ENCODE measurements at regions not wholly inside any gene's neighbourhood (a gene's known extent, or its start where the extent isn't known, plus 50 kb on each side); places are given as distances from the start of the nearest gene placed in this dataset.
"Not testable (repeated sequence)": the region's sequence is repeated elsewhere in the genome, so short reads cannot be mapped to it uniquely, and the experiment has no call there.

- WGBS, 2 donors (ENCODE audit: low coverage in 1 of 2): 6 to 33% methylated on average over 1 of the region's 1 CpG
- Histone ChIP-seq H3K27ac (peak overlapping the region in 1 of 4 donors; percentile 41), H3K4me1 (peaks cover 0 to 19% (median 0%) of the 10 kb centered on the region in 3 donors), H3K36me3 (no peaks in the 10 kb centered on the region), H3K4me3 (no peak overlapping the region), H3K27me3 (no peaks in the 10 kb centered on the region), H3K9me3 (no peaks in the 10 kb centered on the region)
- no peak for ATAC-seq
- TF ChIP-seq POLR2A (IDR thresholded peaks at IDR 0.05): no peak
- TF ChIP-seq EP300 (IDR thresholded peaks at IDR 0.05): no peak
- TF ChIP-seq POLR2AphosphoS5 (IDR thresholded peaks at IDR 0.05): no peak
- TF ChIP-seq CTCF (IDR thresholded peaks at IDR 0.05): no peak
These were observed 153.4 kb upstream of the MME start for GRCh38 chr3:154926721-154927120.

- no peaks in the 10 kb centered on the region for H3K36me3 ChIP-seq
- H3K4me3 ChIP-seq: no peak overlapping the region
- H3K9me3 ChIP-seq: peaks cover 0 to 5% (median 0%) of the 10 kb centered on the region in 3 donors
- no peak overlapping the region for H3K27ac ChIP-seq
- no peak for ATAC-seq
- no peaks in the 10 kb centered on the region for H3K27me3 ChIP-seq
- WGBS, 2 donors (ENCODE audit: low coverage in 1 of 2): 100% methylated on average over 1 of the region's 2 CpGs; no CpG with 5 or more reads in 1 of the 2 donors
- peaks cover 0 to 2% (median 0%) of the 10 kb centered on the region in 3 donors for H3K4me1 ChIP-seq
- no peak for TF ChIP-seq CTCF (IDR thresholded peaks at IDR 0.05)
- no peak for TF ChIP-seq EP300 (IDR thresholded peaks at IDR 0.05)
- no peak for TF ChIP-seq POLR2A (IDR thresholded peaks at IDR 0.05)
- no peak for TF ChIP-seq POLR2AphosphoS5 (IDR thresholded peaks at IDR 0.05)
These were observed 158.8 kb upstream of the MME start for GRCh38 chr3:154921351-154921750.

- Histone ChIP-seq H3K4me3 (no peak overlapping the region), H3K27me3 (no peaks in the 10 kb centered on the region), H3K4me1 (no peaks in the 10 kb centered on the region), H3K36me3 (no peaks in the 10 kb centered on the region), H3K27ac (no peak overlapping the region), H3K9me3 (peaks cover 0 to 11% (median 0%) of the 10 kb centered on the region in 3 donors)
- ATAC-seq: no peak
- WGBS, 2 donors (ENCODE audit: low coverage in 1 of 2): 25 to 60% methylated on average over 1 of the region's 1 CpG
- TF ChIP-seq CTCF (IDR thresholded peaks at IDR 0.05) (no peak), EP300 (IDR thresholded peaks at IDR 0.05) (no peak), POLR2AphosphoS5 (IDR thresholded peaks at IDR 0.05) (no peak), POLR2A (IDR thresholded peaks at IDR 0.05) (no peak)
These were observed 160.9 kb upstream of the MME start for GRCh38 chr3:154919226-154919625.

- Histone ChIP-seq H3K27ac (no peak overlapping the region), H3K4me1 (peaks cover 0 to 2% (median 0%) of the 10 kb centered on the region in 3 donors), H3K36me3 (no peaks in the 10 kb centered on the region), H3K9me3 (no peaks in the 10 kb centered on the region), H3K27me3 (no peaks in the 10 kb centered on the region), H3K4me3 (no peak overlapping the region)
- TF ChIP-seq CTCF (IDR thresholded peaks at IDR 0.05) (peak in 3 of 4 experiments; percentile 13 to 17 (median 13)), EP300 (IDR thresholded peaks at IDR 0.05) (no peak), POLR2A (IDR thresholded peaks at IDR 0.05) (no peak), POLR2AphosphoS5 (IDR thresholded peaks at IDR 0.05) (no peak)
- WGBS, 2 donors (ENCODE audit: low coverage in 1 of 2): 59 to 71% methylated on average over 2 of the region's 2 CpGs
- ATAC-seq: no peak
These were observed 175.8 kb upstream of the MME start for GRCh38 chr3:154904328-154904727.

- not testable (repeated sequence) for H3K36me3 ChIP-seq, H3K4me1 ChIP-seq, H3K9me3 ChIP-seq, H3K4me3 ChIP-seq, H3K27ac ChIP-seq, H3K27me3 ChIP-seq, ATAC-seq
These were observed 177.6 kb upstream of the MME start for GRCh38 chr3:154902495-154902894.
